ENCODE measurements at regions not wholly inside any gene's neighbourhood (a gene's known extent, or its start where the extent isn't known, plus 50 kb on each side); places are given as distances from the start of the nearest gene placed in this dataset.
A peak's percentile ranks its signal among the peaks of the same experiment; 100 is the strongest.
"Not testable (repeated sequence)": the region's sequence is repeated elsewhere in the genome, so short reads cannot be mapped to it uniquely, and the experiment has no call there.

GRCh38 chr18:60193780-60194179 is 178.8 kb downstream of the MC4R start:
- TF ChIP-seq, protein P1, sequence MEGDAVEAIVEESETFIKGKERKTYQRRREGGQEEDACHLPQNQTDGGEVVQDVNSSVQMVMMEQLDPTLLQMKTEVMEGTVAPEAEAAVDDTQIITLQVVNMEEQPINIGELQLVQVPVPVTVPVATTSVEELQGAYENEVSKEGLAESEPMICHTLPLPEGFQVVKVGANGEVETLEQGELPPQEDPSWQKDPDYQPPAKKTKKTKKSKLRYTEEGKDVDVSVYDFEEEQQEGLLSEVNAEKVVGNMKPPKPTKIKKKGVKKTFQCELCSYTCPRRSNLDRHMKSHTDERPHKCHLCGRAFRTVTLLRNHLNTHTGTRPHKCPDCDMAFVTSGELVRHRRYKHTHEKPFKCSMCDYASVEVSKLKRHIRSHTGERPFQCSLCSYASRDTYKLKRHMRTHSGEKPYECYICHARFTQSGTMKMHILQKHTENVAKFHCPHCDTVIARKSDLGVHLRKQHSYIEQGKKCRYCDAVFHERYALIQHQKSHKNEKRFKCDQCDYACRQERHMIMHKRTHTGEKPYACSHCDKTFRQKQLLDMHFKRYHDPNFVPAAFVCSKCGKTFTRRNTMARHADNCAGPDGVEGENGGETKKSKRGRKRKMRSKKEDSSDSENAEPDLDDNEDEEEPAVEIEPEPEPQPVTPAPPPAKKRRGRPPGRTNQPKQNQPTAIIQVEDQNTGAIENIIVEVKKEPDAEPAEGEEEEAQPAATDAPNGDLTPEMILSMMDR (IDR thresholded peaks at IDR 0.05; ENCODE audit: low read length, missing control alignments) = no peak
- no peak for DNase-seq (ENCODE audit: low read depth)
- no peak overlapping the region for H3K4me3 ChIP-seq (replicated peaks; ENCODE audit: low read depth, low read length)

- no peak overlapping the region for H3K4me3 ChIP-seq (replicated peaks; ENCODE audit: low read depth, low read length)
- TF ChIP-seq, protein P1 (IDR thresholded peaks at IDR 0.05; ENCODE audit: low read length, missing control alignments) = no peak
- DNase-seq (ENCODE audit: low read depth) = no peak
These were observed 180.6 kb downstream of the MC4R start for GRCh38 chr18:60191926-60192325.

DNA sequence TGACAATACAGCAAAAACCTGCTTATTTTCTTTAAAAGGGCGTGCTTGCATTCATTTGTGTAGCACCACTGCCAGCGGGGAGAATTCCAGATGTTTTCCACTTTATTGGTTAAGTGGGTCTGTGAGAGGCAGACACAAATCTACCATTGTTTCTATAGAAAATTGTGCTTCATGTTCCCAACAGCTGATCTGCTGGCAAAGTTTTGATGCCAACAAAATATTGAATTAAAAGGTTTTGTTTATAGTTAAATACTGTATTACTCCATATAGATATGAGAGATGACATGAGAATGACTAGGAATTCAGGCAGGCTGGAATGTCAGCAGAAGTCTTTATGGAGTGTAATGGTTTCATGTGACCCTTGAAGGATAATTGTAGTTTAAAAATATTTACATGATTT is 182.7 kb downstream of the MC4R start:
- TF ChIP-seq, protein P1 (IDR thresholded peaks at IDR 0.05; ENCODE audit: low read length, missing control alignments) = no peak
- no peak for DNase-seq (ENCODE audit: low read depth)
- no peak overlapping the region for H3K4me3 ChIP-seq (replicated peaks; ENCODE audit: low read depth, low read length)

- H3K4me3 ChIP-seq (replicated peaks; ENCODE audit: low read depth, low read length) = no peak overlapping the region
- TF ChIP-seq, protein P1 (IDR thresholded peaks at IDR 0.05; ENCODE audit: low read length, missing control alignments) = no peak
- no peak for DNase-seq (ENCODE audit: low read depth)
These were observed 183.6 kb downstream of the MC4R start for GRCh38 chr18:60188958-60189357.

GRCh38 chr18:60182223-60182622 is 190.4 kb downstream of the MC4R start:
- DNase-seq (ENCODE audit: low read depth) = no peak
- TF ChIP-seq, protein P1 (IDR thresholded peaks at IDR 0.05; ENCODE audit: low read length, missing control alignments) = no peak
- H3K4me3 ChIP-seq (replicated peaks; ENCODE audit: low read depth, low read length) = no peak overlapping the region

GRCh38 chr18:60180671-60181070 is 191.9 kb downstream of the MC4R start:
- DNase-seq (ENCODE audit: low read depth) = no peak
- TF ChIP-seq, protein P1 (IDR thresholded peaks at IDR 0.05; ENCODE audit: low read length, missing control alignments) = no peak
- no peak overlapping the region for H3K4me3 ChIP-seq (replicated peaks; ENCODE audit: low read depth, low read length)

DNA sequence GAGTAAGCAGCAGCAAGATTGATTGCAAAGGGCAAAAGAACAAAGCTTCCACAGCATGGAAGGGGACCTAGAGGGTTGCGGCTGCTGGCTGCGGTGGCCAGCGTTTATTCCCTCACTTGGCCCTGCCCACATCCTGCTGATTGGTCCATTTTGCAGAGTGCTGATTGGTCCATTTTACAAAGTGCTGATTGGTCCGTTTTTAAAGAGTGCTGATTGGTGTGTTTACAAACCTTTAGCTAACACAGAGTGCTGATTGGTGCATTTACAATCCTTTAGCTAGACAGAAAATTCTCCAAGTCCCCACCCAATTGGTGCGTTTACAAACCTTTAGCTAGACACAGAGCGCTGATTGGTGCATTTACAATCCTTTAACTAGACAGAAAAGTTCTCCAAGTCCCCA is 194.4 kb downstream of the MC4R start:
- H3K4me3 ChIP-seq (replicated peaks; ENCODE audit: low read depth, low read length); DNase-seq (ENCODE audit: low read depth): not testable (repeated sequence)

DNA sequence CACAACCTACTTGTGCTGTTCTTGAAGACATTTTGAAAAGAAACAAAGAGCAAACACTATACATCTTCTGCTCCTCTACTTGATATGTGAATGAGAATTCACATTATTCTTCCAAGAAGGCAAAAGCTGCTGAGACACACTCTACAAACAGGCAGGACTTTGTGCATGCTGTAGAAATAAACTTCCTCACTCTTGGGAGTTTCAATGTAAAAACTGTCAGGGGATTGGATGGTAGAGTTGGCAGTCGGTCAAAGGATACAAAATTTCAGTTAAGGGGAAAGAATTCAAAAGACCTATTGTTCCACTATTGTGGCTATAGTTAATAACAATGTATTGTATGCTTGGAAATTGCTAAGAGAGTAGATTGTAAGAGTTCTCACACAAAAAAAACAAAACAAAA is 196.3 kb downstream of the MC4R start:
- TF ChIP-seq, protein P1 (IDR thresholded peaks at IDR 0.05; ENCODE audit: low read length, missing control alignments) = no peak
- peak; percentile 1 for DNase-seq (ENCODE audit: low read depth)
- H3K4me3 ChIP-seq (replicated peaks; ENCODE audit: low read depth, low read length) = no peak overlapping the region
